ENCODE measurements at regions not wholly inside any gene's neighbourhood (a gene's known extent, or its start where the extent isn't known, plus 50 kb on each side); places are given as distances from the start of the nearest gene placed in this dataset.

DNA sequence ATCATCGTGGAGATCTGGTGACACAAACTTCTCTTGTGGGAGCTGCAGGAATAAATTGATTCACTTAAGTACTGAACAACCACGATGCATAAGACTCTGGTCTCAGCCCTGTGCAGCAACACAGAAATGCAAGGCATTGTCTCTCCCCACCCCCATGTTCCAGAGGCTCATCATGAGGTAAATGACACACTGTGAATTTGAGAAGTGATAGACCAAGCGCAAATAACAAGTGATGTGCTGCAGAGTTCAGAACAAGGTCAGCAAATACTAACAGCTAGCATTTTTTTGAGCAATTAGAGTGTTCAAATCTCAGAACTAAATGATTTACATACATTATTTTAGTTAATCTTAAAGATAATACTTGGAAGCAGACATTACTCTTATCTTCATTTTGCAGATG is 223.7 kb downstream of the SEC16B start:
- TF ChIP-seq, protein P1, sequence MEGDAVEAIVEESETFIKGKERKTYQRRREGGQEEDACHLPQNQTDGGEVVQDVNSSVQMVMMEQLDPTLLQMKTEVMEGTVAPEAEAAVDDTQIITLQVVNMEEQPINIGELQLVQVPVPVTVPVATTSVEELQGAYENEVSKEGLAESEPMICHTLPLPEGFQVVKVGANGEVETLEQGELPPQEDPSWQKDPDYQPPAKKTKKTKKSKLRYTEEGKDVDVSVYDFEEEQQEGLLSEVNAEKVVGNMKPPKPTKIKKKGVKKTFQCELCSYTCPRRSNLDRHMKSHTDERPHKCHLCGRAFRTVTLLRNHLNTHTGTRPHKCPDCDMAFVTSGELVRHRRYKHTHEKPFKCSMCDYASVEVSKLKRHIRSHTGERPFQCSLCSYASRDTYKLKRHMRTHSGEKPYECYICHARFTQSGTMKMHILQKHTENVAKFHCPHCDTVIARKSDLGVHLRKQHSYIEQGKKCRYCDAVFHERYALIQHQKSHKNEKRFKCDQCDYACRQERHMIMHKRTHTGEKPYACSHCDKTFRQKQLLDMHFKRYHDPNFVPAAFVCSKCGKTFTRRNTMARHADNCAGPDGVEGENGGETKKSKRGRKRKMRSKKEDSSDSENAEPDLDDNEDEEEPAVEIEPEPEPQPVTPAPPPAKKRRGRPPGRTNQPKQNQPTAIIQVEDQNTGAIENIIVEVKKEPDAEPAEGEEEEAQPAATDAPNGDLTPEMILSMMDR (IDR thresholded peaks at IDR 0.05; ENCODE audit: low read depth, low read length, poor library complexity, severe bottlenecking): no peak
- TF ChIP-seq EZH2phosphoT487 (IDR thresholded peaks at IDR 0.05; ENCODE audit: borderline replicate concordance, low read length): no peak
- H4K20me1 ChIP-seq (ENCODE audit: control insufficient read depth, insufficient read depth, low read depth, low read length): no peaks in the 10 kb centered on the region
- no peaks in the 10 kb centered on the region for H3K4me1 ChIP-seq (ENCODE audit: control insufficient read depth, low read length)
- H3K9me3 ChIP-seq (ENCODE audit: control insufficient read depth, insufficient read depth, low read length): no peaks in the 10 kb centered on the region
- H3K27ac ChIP-seq (ENCODE audit: low read depth, low read length): no peak overlapping the region
- no peaks in the 10 kb centered on the region for H3K9me2 ChIP-seq (replicated peaks; ENCODE audit: control insufficient read depth, low read length)
- H3K4me2 ChIP-seq (ENCODE audit: low read length): no peak overlapping the region
- no peaks in the 10 kb centered on the region for H3F3A ChIP-seq (ENCODE audit: control insufficient read depth, insufficient read depth)
- H3K27me3 ChIP-seq (ENCODE audit: control insufficient read depth, low read length): no peaks in the 10 kb centered on the region
- H3K36me3 ChIP-seq (ENCODE audit: control insufficient read depth, low read length): no peaks in the 10 kb centered on the region
- no peak overlapping the region for H3K4me3 ChIP-seq (ENCODE audit: low read length)
- H3K79me2 ChIP-seq (ENCODE audit: control insufficient read depth, low read length): no peaks in the 10 kb centered on the region

GRCh38 chr1:177744906-177745305 is 225.0 kb downstream of the SEC16B start:
- Histone ChIP-seq H3K27ac (ENCODE audit: low read depth, low read length) (no peak overlapping the region), H3K27me3 (ENCODE audit: control insufficient read depth, low read length) (no peaks in the 10 kb centered on the region), H3K4me2 (ENCODE audit: low read length) (no peak overlapping the region), H3K9me2 (replicated peaks; ENCODE audit: control insufficient read depth, low read length) (no peaks in the 10 kb centered on the region), H3K4me3 (ENCODE audit: low read length) (no peak overlapping the region), H4K20me1 (ENCODE audit: control insufficient read depth, insufficient read depth, low read depth, low read length) (no peaks in the 10 kb centered on the region), H3K79me2 (ENCODE audit: control insufficient read depth, low read length) (no peaks in the 10 kb centered on the region), H3K9me3 (ENCODE audit: control insufficient read depth, insufficient read depth, low read length) (no peaks in the 10 kb centered on the region), H3K36me3 (ENCODE audit: control insufficient read depth, low read length) (no peaks in the 10 kb centered on the region), H3F3A (ENCODE audit: control insufficient read depth, insufficient read depth) (no peaks in the 10 kb centered on the region), H3K4me1 (ENCODE audit: control insufficient read depth, low read length) (no peaks in the 10 kb centered on the region)
- TF ChIP-seq, protein P1 (IDR thresholded peaks at IDR 0.05; ENCODE audit: low read depth, low read length, poor library complexity, severe bottlenecking): no peak
- TF ChIP-seq EZH2phosphoT487 (IDR thresholded peaks at IDR 0.05; ENCODE audit: borderline replicate concordance, low read length): no peak

GRCh38 chr1:177741476-177741875 is 228.4 kb downstream of the SEC16B start:
- no peak for TF ChIP-seq EZH2phosphoT487 (IDR thresholded peaks at IDR 0.05; ENCODE audit: borderline replicate concordance, low read length)
- TF ChIP-seq, protein P1 (IDR thresholded peaks at IDR 0.05; ENCODE audit: low read depth, low read length, poor library complexity, severe bottlenecking): no peak
- Histone ChIP-seq H3K79me2 (ENCODE audit: control insufficient read depth, low read length) (no peaks in the 10 kb centered on the region), H3K9me2 (replicated peaks; ENCODE audit: control insufficient read depth, low read length) (no peaks in the 10 kb centered on the region), H3K4me2 (ENCODE audit: low read length) (no peak overlapping the region), H3K4me1 (ENCODE audit: control insufficient read depth, low read length) (no peaks in the 10 kb centered on the region), H3F3A (ENCODE audit: control insufficient read depth, insufficient read depth) (no peaks in the 10 kb centered on the region), H3K36me3 (ENCODE audit: control insufficient read depth, low read length) (no peaks in the 10 kb centered on the region), H4K20me1 (ENCODE audit: control insufficient read depth, insufficient read depth, low read depth, low read length) (no peaks in the 10 kb centered on the region), H3K9me3 (ENCODE audit: control insufficient read depth, insufficient read depth, low read length) (no peaks in the 10 kb centered on the region), H3K27ac (ENCODE audit: low read depth, low read length) (no peak overlapping the region), H3K27me3 (ENCODE audit: control insufficient read depth, low read length) (no peaks in the 10 kb centered on the region), H3K4me3 (ENCODE audit: low read length) (no peak overlapping the region)

DNA sequence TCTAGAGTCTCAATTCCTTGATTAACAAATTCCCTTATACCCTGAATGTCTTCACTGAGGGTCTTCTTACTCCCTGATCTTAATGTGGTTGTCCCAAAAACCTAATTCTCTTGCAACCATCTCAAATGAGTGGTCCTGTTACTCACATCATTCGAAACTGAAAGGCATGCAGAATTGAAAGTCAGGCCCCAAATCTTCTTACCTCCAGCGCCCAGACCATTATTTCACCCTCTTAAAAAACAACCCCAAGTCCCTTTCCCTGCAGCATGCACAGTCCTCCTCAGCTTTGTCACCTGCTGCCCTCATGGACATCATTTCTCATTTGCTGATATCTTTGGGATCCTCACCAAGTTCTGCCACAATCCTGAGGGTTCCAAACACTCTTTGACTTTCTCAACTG is 230.1 kb downstream of the SEC16B start:
- no peaks in the 10 kb centered on the region for H3F3A ChIP-seq (ENCODE audit: control insufficient read depth, insufficient read depth)
- H3K9me2 ChIP-seq (replicated peaks; ENCODE audit: control insufficient read depth, low read length): no peaks in the 10 kb centered on the region
- no peaks in the 10 kb centered on the region for H3K36me3 ChIP-seq (ENCODE audit: control insufficient read depth, low read length)

More for the DNA sequence above, 230.1 kb downstream of the SEC16B start:
- Histone ChIP-seq H3K4me2 (ENCODE audit: low read length) (no peak overlapping the region), H3K9me3 (ENCODE audit: control insufficient read depth, insufficient read depth, low read length) (no peaks in the 10 kb centered on the region), H3K4me1 (ENCODE audit: control insufficient read depth, low read length) (no peaks in the 10 kb centered on the region), H3K79me2 (ENCODE audit: control insufficient read depth, low read length) (no peaks in the 10 kb centered on the region), H3K27me3 (ENCODE audit: control insufficient read depth, low read length) (no peaks in the 10 kb centered on the region), H3K27ac (ENCODE audit: low read depth, low read length) (no peak overlapping the region), H3K4me3 (ENCODE audit: low read length) (no peak overlapping the region), H4K20me1 (ENCODE audit: control insufficient read depth, insufficient read depth, low read depth, low read length) (no peaks in the 10 kb centered on the region)
- TF ChIP-seq, protein P1 (IDR thresholded peaks at IDR 0.05; ENCODE audit: low read depth, low read length, poor library complexity, severe bottlenecking): no peak
- no peak for TF ChIP-seq EZH2phosphoT487 (IDR thresholded peaks at IDR 0.05; ENCODE audit: borderline replicate concordance, low read length)

All from DOHH2 (cell line).